ENCODE measurements at regions not wholly inside any gene's neighbourhood (a gene's known extent, or its start where the extent isn't known, plus 50 kb on each side); places are given as distances from the start of the nearest gene placed in this dataset.

DNA sequence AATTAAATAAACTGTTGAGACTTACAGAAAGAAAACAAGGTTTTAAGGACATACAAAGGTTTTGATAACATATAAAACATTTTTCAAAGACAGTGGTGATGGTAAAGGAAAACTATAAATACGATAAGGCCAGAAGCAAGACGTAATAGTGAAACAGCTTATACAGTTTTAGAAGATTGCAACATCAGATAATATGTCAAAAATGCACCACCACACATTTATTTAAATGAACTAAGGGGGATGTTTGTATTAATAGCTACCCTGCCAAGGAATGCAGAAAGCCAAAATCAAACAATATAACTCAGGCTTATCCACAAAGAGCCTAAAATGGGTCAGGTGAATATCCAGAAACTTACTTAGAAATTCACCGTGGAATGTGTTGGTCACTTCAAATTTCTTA, 981.6 kb upstream of the FAT3 start:
- H3K4me2 ChIP-seq (ENCODE audit: low read length): no peak overlapping the region
- no CpG with 5 or more reads among the region's 3 CpGs for WGBS (ENCODE audit: extremely low coverage, insufficient coverage, low lambda C conversion rate)
- H3K79me1 ChIP-seq (ENCODE audit: low read length): no peaks in the 10 kb centered on the region
- no peak overlapping the region for H2BK120ac ChIP-seq (ENCODE audit: low read depth, low read length)
- no peak overlapping the region for H2AK5ac ChIP-seq (ENCODE audit: low read length)
- H4K8ac ChIP-seq (ENCODE audit: low read depth, low read length): no peak overlapping the region
- H3K56ac ChIP-seq (ENCODE audit: low read length): no peak overlapping the region
- no peak overlapping the region for H3K9ac ChIP-seq (ENCODE audit: low read length)
- H3K23ac ChIP-seq (ENCODE audit: low read length): no peak overlapping the region
- no peaks in the 10 kb centered on the region for H3K27me3 ChIP-seq (ENCODE audit: insufficient read depth, low read length, poor library complexity)
- no peak overlapping the region for H2BK5ac ChIP-seq (ENCODE audit: low read length)
- no peak overlapping the region for H3K18ac ChIP-seq (ENCODE audit: low read length)
- H3K79me2 ChIP-seq (ENCODE audit: control insufficient read depth, insufficient read depth, low read length): no peaks in the 10 kb centered on the region
- no peak for DNase-seq
- H3K27ac ChIP-seq (ENCODE audit: low read depth, low read length): no peak overlapping the region
- H3K36me3 ChIP-seq (ENCODE audit: control insufficient read depth, insufficient read depth, low read length): no peaks in the 10 kb centered on the region
- H3K4ac ChIP-seq (ENCODE audit: low read depth, low read length): no peak overlapping the region
- H2BK15ac ChIP-seq (replicated peaks; ENCODE audit: low read depth): no peak overlapping the region
- no peak overlapping the region for H3K4me3 ChIP-seq (ENCODE audit: low read length)
- H3K4me1 ChIP-seq (ENCODE audit: control insufficient read depth, low read depth, low read length): no peaks in the 10 kb centered on the region
- no peak overlapping the region for H4K5ac ChIP-seq (ENCODE audit: low read length)

DNA sequence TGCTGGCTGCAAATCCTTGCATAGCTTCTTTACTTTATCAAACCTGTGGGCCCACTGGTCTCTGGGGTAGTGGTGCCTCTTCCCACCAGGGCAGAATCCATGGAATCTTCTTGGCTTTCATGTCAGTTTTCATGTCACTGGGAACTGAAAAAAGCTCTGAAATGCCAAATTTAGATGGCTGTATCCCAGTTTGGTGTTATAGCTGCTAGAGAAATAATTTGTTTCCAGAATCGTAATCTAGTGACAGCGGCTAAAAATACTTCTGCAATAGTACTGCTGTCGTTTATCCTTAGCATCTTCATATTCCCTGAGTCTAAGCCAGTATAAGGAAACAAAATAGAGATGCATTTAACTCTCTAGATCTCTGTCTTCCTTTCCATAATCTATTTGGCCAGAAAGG, 983.4 kb upstream of the FAT3 start:
- no peak overlapping the region for H2BK15ac ChIP-seq (replicated peaks; ENCODE audit: low read depth)
- no peak overlapping the region for H4K8ac ChIP-seq (ENCODE audit: low read depth, low read length)
- no CpG with 5 or more reads among the region's 3 CpGs for WGBS (ENCODE audit: extremely low coverage, insufficient coverage, low lambda C conversion rate)
- no peak for DNase-seq
- no peak overlapping the region for H3K9ac ChIP-seq (ENCODE audit: low read length)
- H3K79me2 ChIP-seq (ENCODE audit: control insufficient read depth, insufficient read depth, low read length): no peaks in the 10 kb centered on the region
- H3K79me1 ChIP-seq (ENCODE audit: low read length): no peaks in the 10 kb centered on the region
- no peaks in the 10 kb centered on the region for H3K36me3 ChIP-seq (ENCODE audit: control insufficient read depth, insufficient read depth, low read length)
- H2BK120ac ChIP-seq (ENCODE audit: low read depth, low read length): no peak overlapping the region
- no peaks in the 10 kb centered on the region for H3K27me3 ChIP-seq (ENCODE audit: insufficient read depth, low read length, poor library complexity)
- no peak overlapping the region for H2AK5ac ChIP-seq (ENCODE audit: low read length)
- no peak overlapping the region for H2BK5ac ChIP-seq (ENCODE audit: low read length)
- H3K4ac ChIP-seq (ENCODE audit: low read depth, low read length): no peak overlapping the region
- H3K56ac ChIP-seq (ENCODE audit: low read length): no peak overlapping the region
- H3K27ac ChIP-seq (ENCODE audit: low read depth, low read length): no peak overlapping the region
- no peak overlapping the region for H3K4me2 ChIP-seq (ENCODE audit: low read length)
- no peak overlapping the region for H4K5ac ChIP-seq (ENCODE audit: low read length)
- H3K23ac ChIP-seq (ENCODE audit: low read length): no peak overlapping the region
- H3K4me1 ChIP-seq (ENCODE audit: control insufficient read depth, low read depth, low read length): no peaks in the 10 kb centered on the region
- H3K18ac ChIP-seq (ENCODE audit: low read length): no peak overlapping the region
- no peak overlapping the region for H3K4me3 ChIP-seq (ENCODE audit: low read length)

DNA sequence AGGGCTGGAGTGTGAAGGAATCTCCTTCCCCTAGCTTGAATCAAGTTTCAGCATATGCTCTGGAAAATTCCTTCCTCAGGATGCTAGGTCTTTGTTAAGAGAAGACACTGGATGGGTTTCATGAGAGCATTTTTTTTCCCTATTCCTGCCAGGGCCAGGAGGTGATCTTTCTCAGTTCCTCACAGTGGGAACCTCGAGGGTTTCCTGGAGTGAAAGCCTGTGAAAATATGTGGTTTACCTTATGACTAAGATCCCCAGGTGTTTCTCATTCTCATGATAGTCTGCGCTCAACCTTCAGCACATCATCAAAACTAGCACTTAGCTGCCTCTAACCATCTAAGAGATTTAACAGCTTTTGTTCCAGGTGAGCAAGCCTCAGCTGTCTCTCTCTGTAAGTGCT, 985.3 kb upstream of the FAT3 start:
- no peak overlapping the region for H3K9ac ChIP-seq (ENCODE audit: low read length)
- no peak overlapping the region for H2BK5ac ChIP-seq (ENCODE audit: low read length)
- H2BK120ac ChIP-seq (ENCODE audit: low read depth, low read length): no peak overlapping the region
- H4K5ac ChIP-seq (ENCODE audit: low read length): no peak overlapping the region
- no peaks in the 10 kb centered on the region for H3K36me3 ChIP-seq (ENCODE audit: control insufficient read depth, insufficient read depth, low read length)
- peak; percentile 46 for DNase-seq
- H3K56ac ChIP-seq (ENCODE audit: low read length): no peak overlapping the region
- H3K4me2 ChIP-seq (ENCODE audit: low read length): no peak overlapping the region
- no peaks in the 10 kb centered on the region for H3K4me1 ChIP-seq (ENCODE audit: control insufficient read depth, low read depth, low read length)
- H3K79me2 ChIP-seq (ENCODE audit: control insufficient read depth, insufficient read depth, low read length): no peaks in the 10 kb centered on the region
- H3K4me3 ChIP-seq (ENCODE audit: low read length): no peak overlapping the region
- no peak overlapping the region for H3K18ac ChIP-seq (ENCODE audit: low read length)
- no CpG with 5 or more reads among the region's 2 CpGs for WGBS (ENCODE audit: extremely low coverage, insufficient coverage, low lambda C conversion rate)
- H3K79me1 ChIP-seq (ENCODE audit: low read length): no peaks in the 10 kb centered on the region
- no peak overlapping the region for H2AK5ac ChIP-seq (ENCODE audit: low read length)
- no peaks in the 10 kb centered on the region for H3K27me3 ChIP-seq (ENCODE audit: insufficient read depth, low read length, poor library complexity)
- no peak overlapping the region for H2BK15ac ChIP-seq (replicated peaks; ENCODE audit: low read depth)
- no peak overlapping the region for H4K8ac ChIP-seq (ENCODE audit: low read depth, low read length)
- no peak overlapping the region for H3K23ac ChIP-seq (ENCODE audit: low read length)
- H3K4ac ChIP-seq (ENCODE audit: low read depth, low read length): no peak overlapping the region
- no peak overlapping the region for H3K27ac ChIP-seq (ENCODE audit: low read depth, low read length)

DNA sequence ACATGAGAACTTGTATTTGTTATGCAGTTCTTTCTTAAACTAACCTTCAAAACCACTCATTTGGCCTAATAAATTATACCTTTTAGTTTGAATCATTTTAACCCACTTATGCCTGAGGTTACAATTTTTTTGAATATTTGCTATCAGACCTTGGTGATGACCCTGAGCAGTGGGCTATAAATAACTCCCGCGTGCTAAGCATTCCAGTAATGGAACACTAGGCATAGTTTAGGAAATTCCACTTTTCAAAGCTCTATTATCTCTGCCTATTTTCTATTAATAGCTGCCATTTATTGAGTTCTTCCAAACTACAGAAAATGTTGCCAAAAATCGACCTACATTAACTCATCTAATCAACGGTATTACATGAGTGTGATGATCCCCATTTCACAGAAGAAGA, 993.4 kb upstream of the FAT3 start:
- no peaks in the 10 kb centered on the region for H3K79me2 ChIP-seq (ENCODE audit: control insufficient read depth, insufficient read depth, low read length)
- no CpG with 5 or more reads among the region's 4 CpGs for WGBS (ENCODE audit: extremely low coverage, insufficient coverage, low lambda C conversion rate)

DNA sequence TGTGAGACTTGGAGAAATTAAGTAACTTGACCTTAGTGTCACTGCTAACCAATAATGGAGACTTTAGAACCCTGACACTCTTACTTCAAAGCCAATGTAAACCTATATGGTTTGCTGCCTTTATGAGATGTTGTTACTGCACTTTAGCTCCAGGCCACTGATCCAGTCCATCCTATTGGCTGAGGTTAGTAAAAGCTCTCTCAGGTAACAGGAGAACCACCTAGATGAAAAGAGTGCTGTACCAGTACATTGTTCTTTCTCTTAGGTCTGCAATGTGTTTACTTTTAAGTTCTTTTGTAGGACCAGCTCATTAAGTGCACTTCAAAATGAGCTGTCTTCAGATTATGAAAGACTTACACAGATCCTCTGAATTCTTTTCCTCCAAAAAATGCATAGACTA, 994.0 kb upstream of the FAT3 start:
- Histone ChIP-seq H2AK5ac (ENCODE audit: low read length) (no peak overlapping the region), H3K4me3 (ENCODE audit: low read length) (no peak overlapping the region), H3K27ac (ENCODE audit: low read depth, low read length) (no peak overlapping the region), H3K27me3 (ENCODE audit: insufficient read depth, low read length, poor library complexity) (no peaks in the 10 kb centered on the region), H3K56ac (ENCODE audit: low read length) (no peak overlapping the region), H3K9ac (ENCODE audit: low read length) (no peak overlapping the region), H3K79me2 (ENCODE audit: control insufficient read depth, insufficient read depth, low read length) (no peaks in the 10 kb centered on the region), H3K4ac (ENCODE audit: low read depth, low read length) (no peak overlapping the region), H4K5ac (ENCODE audit: low read length) (no peak overlapping the region), H3K4me1 (ENCODE audit: control insufficient read depth, low read depth, low read length) (no peaks in the 10 kb centered on the region), H2BK120ac (ENCODE audit: low read depth, low read length) (no peak overlapping the region), H2BK15ac (replicated peaks; ENCODE audit: low read depth) (no peak overlapping the region), H3K79me1 (ENCODE audit: low read length) (no peaks in the 10 kb centered on the region), H4K8ac (ENCODE audit: low read depth, low read length) (no peak overlapping the region), H3K18ac (ENCODE audit: low read length) (no peak overlapping the region), H3K23ac (ENCODE audit: low read length) (no peak overlapping the region), H2BK5ac (ENCODE audit: low read length) (no peak overlapping the region), H3K4me2 (ENCODE audit: low read length) (no peak overlapping the region), H3K36me3 (ENCODE audit: control insufficient read depth, insufficient read depth, low read length) (no peaks in the 10 kb centered on the region)
- no peak for DNase-seq

More for the DNA sequence above, 993.4 kb upstream of the FAT3 start:
- no peak overlapping the region for H2BK120ac ChIP-seq (ENCODE audit: low read depth, low read length)
- no peak overlapping the region for H3K4me2 ChIP-seq (ENCODE audit: low read length)
- no peak overlapping the region for H3K56ac ChIP-seq (ENCODE audit: low read length)
- H3K4ac ChIP-seq (ENCODE audit: low read depth, low read length): no peak overlapping the region
- H4K5ac ChIP-seq (ENCODE audit: low read length): no peak overlapping the region
- no peaks in the 10 kb centered on the region for H3K4me1 ChIP-seq (ENCODE audit: control insufficient read depth, low read depth, low read length)
- no peak overlapping the region for H3K23ac ChIP-seq (ENCODE audit: low read length)
- no peak for DNase-seq
- no peaks in the 10 kb centered on the region for H3K79me1 ChIP-seq (ENCODE audit: low read length)
- H3K9ac ChIP-seq (ENCODE audit: low read length): no peak overlapping the region
- H4K8ac ChIP-seq (ENCODE audit: low read depth, low read length): no peak overlapping the region
- H2BK5ac ChIP-seq (ENCODE audit: low read length): no peak overlapping the region
- H2AK5ac ChIP-seq (ENCODE audit: low read length): no peak overlapping the region
- no peak overlapping the region for H3K27ac ChIP-seq (ENCODE audit: low read depth, low read length)
- H2BK15ac ChIP-seq (replicated peaks; ENCODE audit: low read depth): no peak overlapping the region
- no peak overlapping the region for H3K4me3 ChIP-seq (ENCODE audit: low read length)
- H3K27me3 ChIP-seq (ENCODE audit: insufficient read depth, low read length, poor library complexity): no peaks in the 10 kb centered on the region
- no peak overlapping the region for H3K18ac ChIP-seq (ENCODE audit: low read length)
- no peaks in the 10 kb centered on the region for H3K36me3 ChIP-seq (ENCODE audit: control insufficient read depth, insufficient read depth, low read length)

DNA sequence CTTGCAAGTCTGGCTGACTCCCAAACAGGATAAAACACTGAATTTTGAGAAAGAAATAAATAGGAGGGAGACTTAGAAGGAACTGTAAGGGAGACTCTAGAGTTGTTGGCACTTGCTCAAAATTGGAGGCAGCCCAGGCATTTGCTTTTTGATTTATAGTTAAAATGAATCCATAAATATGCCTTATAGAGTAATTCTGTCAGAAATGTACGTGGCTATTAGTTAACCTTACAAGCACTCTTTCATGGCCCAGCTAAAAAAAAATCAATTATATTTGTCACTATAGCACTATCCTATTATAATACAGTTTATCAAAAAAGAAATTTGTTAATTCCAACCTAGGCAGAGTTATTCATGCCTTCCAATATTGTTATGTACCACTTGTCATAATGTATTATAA, 1000.0 kb upstream of the CHORDC1 start:
- H3K4me3 ChIP-seq (ENCODE audit: low read length): no peak overlapping the region
- no peak overlapping the region for H2BK120ac ChIP-seq (ENCODE audit: low read depth, low read length)
- H3K18ac ChIP-seq (ENCODE audit: low read length): no peak overlapping the region
- H3K56ac ChIP-seq (ENCODE audit: low read length): no peak overlapping the region
- H2BK15ac ChIP-seq (replicated peaks; ENCODE audit: low read depth): no peak overlapping the region
- H3K4me2 ChIP-seq (ENCODE audit: low read length): no peak overlapping the region
- H4K5ac ChIP-seq (ENCODE audit: low read length): no peak overlapping the region
- no CpG with 5 or more reads among the region's 1 CpG for WGBS (ENCODE audit: extremely low coverage, insufficient coverage, low lambda C conversion rate)
- H4K8ac ChIP-seq (ENCODE audit: low read depth, low read length): no peak overlapping the region
- H3K36me3 ChIP-seq (ENCODE audit: control insufficient read depth, insufficient read depth, low read length): no peaks in the 10 kb centered on the region
- H3K23ac ChIP-seq (ENCODE audit: low read length): no peak overlapping the region
- no peak overlapping the region for H3K9ac ChIP-seq (ENCODE audit: low read length)
- H3K27me3 ChIP-seq (ENCODE audit: insufficient read depth, low read length, poor library complexity): no peaks in the 10 kb centered on the region
- no peak for DNase-seq
- H2AK5ac ChIP-seq (ENCODE audit: low read length): no peak overlapping the region
- no peaks in the 10 kb centered on the region for H3K4me1 ChIP-seq (ENCODE audit: control insufficient read depth, low read depth, low read length)
- H3K4ac ChIP-seq (ENCODE audit: low read depth, low read length): no peak overlapping the region
- H3K27ac ChIP-seq (ENCODE audit: low read depth, low read length): no peak overlapping the region
- no peak overlapping the region for H2BK5ac ChIP-seq (ENCODE audit: low read length)
- no peaks in the 10 kb centered on the region for H3K79me2 ChIP-seq (ENCODE audit: control insufficient read depth, insufficient read depth, low read length)
- H3K79me1 ChIP-seq (ENCODE audit: low read length): no peaks in the 10 kb centered on the region

All from mesendoderm (in vitro differentiated cells).